ENCODE measurements at regions not wholly inside any gene's neighbourhood (a gene's known extent, or its start where the extent isn't known, plus 50 kb on each side); places are given as distances from the start of the nearest gene placed in this dataset.
"Not testable (repeated sequence)": the region's sequence is repeated elsewhere in the genome, so short reads cannot be mapped to it uniquely, and the experiment has no call there.

DNA sequence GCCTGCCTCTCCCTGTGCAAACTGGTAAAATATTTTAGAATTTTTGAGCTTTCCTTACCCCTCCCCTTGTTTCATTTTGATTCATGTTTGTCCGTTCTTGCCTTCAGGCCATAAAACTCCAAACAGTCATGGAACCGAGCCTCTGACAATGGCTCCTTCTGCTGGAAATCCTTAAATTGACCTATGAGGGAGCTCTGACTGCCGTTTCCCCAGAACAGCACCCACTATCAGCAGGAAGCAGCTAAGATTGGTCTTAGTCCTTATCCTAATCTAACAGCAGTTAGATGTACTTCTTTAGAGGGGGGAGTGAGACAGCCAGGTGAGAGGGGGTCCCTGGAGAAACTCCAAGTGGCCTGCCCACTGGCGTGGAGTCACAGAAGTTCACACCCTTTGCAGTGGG lies 106.7 kb downstream of the FAM174A start:
- DNase-seq = no peak

GRCh38 chr5:100643473-100643872 lies 108.3 kb downstream of the FAM174A start:
- DNase-seq = no peak

- no peak for DNase-seq
Observed at GRCh38 chr5:100644185-100644584, 109.0 kb downstream of the FAM174A start.

DNA sequence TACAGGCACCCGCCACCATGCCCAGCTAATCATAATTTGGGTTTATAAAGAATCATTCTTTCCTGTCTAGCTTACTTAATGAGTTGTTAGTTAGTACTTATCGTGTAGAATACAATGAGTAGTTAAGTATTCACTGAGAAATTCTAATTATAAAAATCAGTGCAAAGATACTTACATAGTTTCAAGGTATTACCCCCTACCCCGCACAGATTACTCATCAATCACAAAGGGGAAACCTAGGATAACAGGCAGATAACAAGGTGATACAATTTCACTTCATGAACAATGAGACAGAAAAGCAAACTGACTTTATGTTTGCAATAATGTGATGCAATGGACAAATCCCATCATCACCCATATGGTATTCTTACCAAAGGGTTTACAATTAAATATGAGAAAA lies 109.6 kb downstream of the FAM174A start:
- no peak for DNase-seq

GRCh38 chr5:100646011-100646410 lies 110.8 kb downstream of the FAM174A start:
- no peak for DNase-seq

DNA sequence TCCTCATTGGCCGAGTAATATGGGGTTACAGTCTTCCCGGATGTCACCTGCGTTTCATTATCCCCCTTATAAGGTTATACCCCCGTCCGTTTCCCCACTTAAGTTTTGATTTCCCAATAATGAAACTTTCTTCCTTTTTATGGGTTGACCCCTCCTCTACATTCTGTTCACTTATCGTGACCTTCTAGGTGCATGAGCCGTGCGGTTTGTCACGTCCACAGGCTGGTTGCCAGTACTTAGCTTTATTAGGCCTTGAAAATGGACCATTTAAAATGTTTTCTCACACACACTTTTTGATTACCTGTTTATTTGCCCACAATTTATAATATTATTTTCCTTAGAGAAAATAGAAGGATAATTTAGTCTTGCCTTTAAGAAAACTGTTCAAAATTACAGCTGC lies 111.5 kb downstream of the FAM174A start:
- DNase-seq = no peak

GRCh38 chr5:100647461-100648230 lies 112.5 kb downstream of the FAM174A start:
- DNase-seq = peak in 1 of 2 donors; percentile 6

- DNase-seq = no peak
Observed at GRCh38 chr5:100654895-100655294, 119.7 kb downstream of the FAM174A start.

DNA sequence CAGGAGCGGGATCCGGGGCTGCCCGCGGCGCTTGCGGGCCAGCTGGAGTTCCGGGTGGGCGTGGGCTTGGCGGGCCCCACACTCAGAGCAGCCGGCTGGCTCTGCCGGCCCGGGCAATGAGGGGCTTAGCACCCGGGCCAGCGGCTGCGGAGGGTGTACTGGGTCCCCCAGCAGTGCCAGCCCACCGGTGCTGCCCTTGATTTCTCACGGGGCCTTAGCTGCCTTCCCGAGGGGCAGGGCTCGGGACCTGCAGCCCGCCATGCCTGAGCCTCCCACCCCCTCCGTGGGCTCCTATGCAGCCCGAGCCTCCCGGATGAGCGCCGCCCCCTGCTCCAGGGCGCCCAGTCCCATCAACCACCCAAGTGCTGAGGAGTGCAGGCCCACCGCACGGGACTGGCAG lies 121.6 kb downstream of the FAM174A start:
- DNase-seq = not testable (repeated sequence)

- DNase-seq = no peak
Observed at GRCh38 chr5:100659080-100659795, 124.1 kb downstream of the FAM174A start.

DNA sequence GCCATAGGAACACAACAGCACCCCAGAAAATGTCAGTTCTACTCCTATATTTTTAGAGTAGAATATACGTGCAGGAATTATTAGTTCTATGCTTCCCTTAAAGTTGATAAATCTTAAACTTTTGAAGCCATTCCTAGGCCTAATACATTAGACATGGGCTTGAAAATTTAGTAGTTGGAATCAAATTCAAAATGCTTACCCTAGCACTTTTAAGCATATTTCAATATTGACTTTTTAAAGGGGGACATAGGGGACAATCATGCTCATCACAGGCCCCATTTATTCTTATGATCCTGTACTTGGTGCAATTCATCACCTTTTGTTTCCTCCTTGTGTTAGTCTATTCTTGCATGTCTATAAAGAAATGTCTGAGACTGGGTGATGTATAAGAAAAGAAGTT lies 129.0 kb downstream of the FAM174A start:
- DNase-seq = no peak

- DNase-seq = no peak
Observed at GRCh38 chr5:100667161-100667630, 132.0 kb downstream of the FAM174A start.

DNA sequence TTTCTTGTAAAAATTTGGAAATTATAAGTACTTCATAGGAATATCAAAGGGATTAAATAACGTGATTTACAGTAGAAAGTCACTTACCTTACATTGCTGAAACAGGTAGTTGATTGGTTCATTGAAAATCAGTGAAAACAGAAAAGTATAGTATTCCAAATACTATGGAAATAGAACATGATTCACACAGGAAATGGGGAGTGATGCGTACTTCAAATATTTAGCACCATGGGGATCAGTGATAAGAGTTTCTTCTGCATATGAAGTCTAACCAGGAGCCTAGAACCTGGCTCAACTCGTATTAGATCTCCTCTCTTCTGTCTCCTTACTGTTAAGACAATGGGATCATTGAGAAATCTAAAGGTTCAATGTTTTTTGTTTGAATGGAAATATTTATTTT lies 133.3 kb downstream of the FAM174A start:
- no peak for DNase-seq

DNA sequence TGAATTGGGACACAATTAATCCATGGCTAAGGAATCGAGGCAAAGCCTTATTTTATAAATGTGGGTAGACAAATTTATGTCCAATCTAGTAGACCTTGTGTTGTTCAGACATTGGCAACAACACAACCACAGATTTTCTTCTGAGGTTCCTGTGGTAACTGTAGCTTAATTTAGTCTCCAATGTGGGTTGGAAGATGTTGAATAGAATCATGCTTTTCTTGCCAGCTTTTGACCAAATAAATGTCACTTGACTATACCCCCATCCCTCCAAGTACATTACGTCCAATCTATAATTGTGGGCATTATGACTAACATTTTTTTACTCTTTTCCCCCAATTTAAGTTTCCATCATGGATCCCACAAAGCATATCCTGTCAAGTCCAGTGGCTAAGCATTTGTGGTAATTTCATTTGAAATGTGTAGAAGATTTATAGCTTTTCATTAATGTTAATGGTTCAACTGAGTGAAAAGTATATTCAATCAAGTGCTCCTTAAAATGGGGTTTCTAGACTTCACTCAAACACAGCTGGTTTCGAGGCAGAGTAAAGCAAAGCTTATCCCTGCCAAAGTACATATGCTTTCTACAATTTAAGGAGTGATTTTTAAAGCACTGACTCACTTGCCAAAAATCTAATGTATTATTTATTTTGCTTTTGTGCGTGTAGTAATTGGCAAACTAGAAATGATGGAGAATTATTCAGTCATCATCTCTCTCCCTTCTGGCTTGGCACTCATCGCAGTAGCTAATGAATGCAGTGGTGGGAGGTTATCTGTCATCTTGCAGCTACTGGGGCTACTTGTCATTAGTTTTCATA lies 141.8 kb downstream of the FAM174A start:
- no peak for DNase-seq

- no peak for DNase-seq
Observed at GRCh38 chr5:100682625-100683024, 147.5 kb downstream of the FAM174A start.

- DNase-seq = no peak
Observed at GRCh38 chr5:100683881-100684280, 148.7 kb downstream of the FAM174A start.

GRCh38 chr5:100685122-100685521 lies 149.9 kb downstream of the FAM174A start:
- DNase-seq = not testable (repeated sequence)

DNA sequence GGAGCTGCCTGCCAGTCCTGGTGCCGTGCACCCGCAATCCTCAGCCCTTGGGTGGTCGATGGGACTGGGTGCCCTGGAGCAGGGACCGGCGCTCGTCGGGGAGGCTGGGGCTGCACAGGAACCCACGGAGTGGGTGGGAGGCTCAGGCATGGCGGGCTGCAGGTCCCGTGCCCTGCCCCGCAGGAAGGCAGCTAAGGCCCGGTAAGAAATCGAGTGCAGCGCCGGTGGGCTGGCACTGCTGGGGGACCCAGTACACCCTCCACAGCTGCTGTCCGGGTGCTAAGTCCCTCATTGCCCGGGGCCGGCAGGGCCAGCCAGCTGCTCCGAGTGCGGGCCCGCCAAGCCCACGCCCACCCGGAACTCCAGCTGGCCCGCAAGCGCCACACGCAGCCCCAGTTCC lies 153.7 kb downstream of the FAM174A start:
- not testable (repeated sequence) for DNase-seq

GRCh38 chr5:100690036-100690560 lies 154.9 kb downstream of the FAM174A start:
- DNase-seq = no peak

GRCh38 chr5:100691085-100691484 lies 155.9 kb downstream of the FAM174A start:
- no peak for DNase-seq

DNA sequence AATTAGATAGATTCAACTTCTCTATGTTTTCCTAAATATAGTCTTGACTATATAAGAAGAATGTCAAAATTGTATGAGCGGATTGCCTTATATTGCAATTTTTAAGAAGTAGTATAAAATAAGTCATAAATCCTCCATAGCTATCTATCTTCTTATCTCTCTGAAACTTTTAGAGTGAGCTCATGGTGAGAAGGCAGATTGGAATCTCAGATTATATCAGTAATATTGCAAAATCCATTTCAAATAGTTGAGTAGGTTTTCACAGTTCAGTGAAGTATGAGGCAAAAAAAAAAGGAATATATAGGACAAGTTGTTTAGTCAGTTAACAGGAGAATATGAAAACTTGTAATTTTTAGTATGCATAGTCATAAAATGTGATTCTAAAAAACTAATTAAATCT lies 156.4 kb downstream of the FAM174A start:
- DNase-seq = no peak

GRCh38 chr5:100693481-100693880 lies 158.3 kb downstream of the FAM174A start:
- DNase-seq = no peak

GRCh38 chr5:100694100-100694499 lies 158.9 kb downstream of the FAM174A start:
- no peak for DNase-seq

Data from stimulated activated CD4-positive, alpha-beta T cell treated with anti-CD3 and anti-CD28 coated beads, Interleukin-2, amount 100 ng/mL, for 24 hours (primary cell).